Panc1 (cell line): ENCODE measurements at regions not wholly inside any gene's neighbourhood (a gene's known extent, or its start where the extent isn't known, plus 50 kb on each side); places are given as distances from the start of the nearest gene placed in this dataset.

Source experiments
- CTCF ChIP-seq: fragments of 450-650 bp; IDR thresholded peaks from 2 replicates; pipeline ENCODE4 v1.5.1; 2017; ENCODE audit warnings: mild to moderate bottlenecking
- POLR2AphosphoS5 ChIP-seq: IDR thresholded peaks from 2 replicates; pipeline ENCODE4 v1.6.1; 2012; ENCODE audit warnings: mild to moderate bottlenecking, low read depth, low read length, moderate library complexity
- REST ChIP-seq, 2 experiments: IDR thresholded peaks; 2 replicates each; pipeline ENCODE4 v1.6.1; 2011 to 2012; ENCODE audit warnings: low read depth in 2 of 2, control low read depth in 1 of 2, low read length in 1 of 2, mild to moderate bottlenecking in 1 of 2, moderate library complexity in 1 of 2; ENCODE audit not compliant: insufficient read depth in 1 of 2

- TF ChIP-seq CTCF (no peak), REST (IDR thresholded peaks at IDR 0.05; ENCODE audit: insufficient read depth in 1 of 2, low read depth in 2 of 2, low read length in 1 of 2) (no peak), POLR2AphosphoS5 (no peak)
Observed at GRCh38 chr2:159863526-159864160, 65.6 kb upstream of the CD302 start.
